GM18526 (cell line): ENCODE measurements at regions not wholly inside any gene's neighbourhood (a gene's known extent, or its start where the extent isn't known, plus 50 kb on each side); places are given as distances from the start of the nearest gene placed in this dataset.

ENCODE experiments used
- POLR2A ChIP-seq: IDR thresholded peaks from 3 replicates; pipeline ENCODE4 v1.6.1; 2011; ENCODE audit not compliant: insufficient read length; ENCODE audit errors: extremely low read depth

- no peak for TF ChIP-seq POLR2A
Measured at GRCh38 chr5:18074961-18075360, 440.7 kb downstream of the TAF11L14 start.

GRCh38 chr5:18078157-18078556, 443.9 kb downstream of the TAF11L14 start:
- TF ChIP-seq POLR2A, result no peak

DNA sequence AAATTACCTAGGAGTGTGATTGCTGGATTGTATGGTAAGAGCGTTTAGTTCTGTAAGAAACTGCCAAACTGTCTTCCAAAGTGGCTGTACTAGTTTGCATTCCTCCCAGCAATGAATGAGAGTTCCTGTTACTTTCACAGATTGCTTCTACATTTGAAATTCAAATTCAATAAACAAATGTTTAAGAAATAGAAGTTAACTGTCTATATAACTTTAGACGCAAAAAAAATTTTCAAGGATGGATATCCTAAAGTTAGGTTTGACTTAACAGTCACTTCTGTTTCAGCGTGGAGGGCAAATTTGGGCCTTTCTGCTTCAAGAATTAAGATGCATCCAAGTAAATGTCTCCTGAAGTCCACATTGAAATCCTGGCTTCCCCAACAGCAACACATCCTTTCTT, 445.6 kb downstream of the TAF11L14 start:
- no peak for TF ChIP-seq POLR2A

DNA sequence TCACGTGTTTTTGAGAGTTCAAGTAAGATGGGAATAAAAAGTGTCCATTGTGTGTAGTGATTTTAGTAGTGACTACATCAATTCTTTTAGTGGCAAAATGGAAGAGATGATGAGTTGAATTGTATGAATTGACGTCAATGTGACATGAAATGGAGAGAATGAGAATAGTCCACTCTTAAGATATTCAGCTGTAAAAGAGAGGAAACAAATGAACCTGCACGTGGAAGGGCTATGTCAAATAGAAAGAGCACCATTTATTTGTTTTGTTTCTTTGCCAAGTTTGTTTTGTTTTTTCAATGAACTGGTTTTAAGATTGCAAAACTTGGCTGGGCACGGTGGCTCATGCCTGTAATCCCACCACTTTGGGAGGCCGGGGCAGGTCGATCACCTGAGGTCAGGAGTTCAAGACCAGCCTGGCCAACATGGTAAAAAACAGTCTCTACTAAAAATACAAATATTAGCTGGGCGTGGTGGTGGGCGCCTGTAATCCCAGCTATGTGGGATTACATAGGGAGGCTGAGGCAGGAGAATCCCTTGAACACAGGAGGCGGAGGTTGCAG, 453.8 kb downstream of the TAF11L14 start:
- TF ChIP-seq POLR2A, result no peak

GRCh38 chr5:18090177-18090576, 455.9 kb downstream of the TAF11L14 start:
- no peak for TF ChIP-seq POLR2A

GRCh38 chr5:18091142-18091541, 456.9 kb downstream of the TAF11L14 start:
- TF ChIP-seq POLR2A, result no peak

GRCh38 chr5:18091758-18092157, 457.5 kb downstream of the TAF11L14 start:
- no peak for TF ChIP-seq POLR2A

GRCh38 chr5:18095061-18095460, 460.8 kb downstream of the TAF11L14 start:
- TF ChIP-seq POLR2A, result no peak

DNA sequence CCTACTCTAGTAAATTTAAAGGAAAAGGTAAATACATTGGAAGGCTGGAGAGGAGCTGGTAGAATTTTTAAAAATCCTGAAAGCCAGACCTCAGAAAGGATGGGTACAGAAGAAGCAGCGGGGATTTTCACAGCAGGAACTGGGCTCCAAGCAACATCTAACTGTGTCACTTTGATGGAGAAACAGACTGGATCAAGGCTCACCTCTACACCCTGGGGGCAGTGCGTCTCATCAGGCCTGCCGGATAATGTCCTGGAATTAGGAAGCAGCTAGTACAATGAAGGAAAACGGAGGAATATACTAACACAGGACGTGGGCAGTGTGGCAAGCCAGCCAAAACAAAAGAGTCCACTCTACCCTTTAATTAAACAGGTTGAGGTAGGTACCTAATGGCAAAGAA, 463.6 kb downstream of the TAF11L14 start:
- no peak for TF ChIP-seq POLR2A

DNA sequence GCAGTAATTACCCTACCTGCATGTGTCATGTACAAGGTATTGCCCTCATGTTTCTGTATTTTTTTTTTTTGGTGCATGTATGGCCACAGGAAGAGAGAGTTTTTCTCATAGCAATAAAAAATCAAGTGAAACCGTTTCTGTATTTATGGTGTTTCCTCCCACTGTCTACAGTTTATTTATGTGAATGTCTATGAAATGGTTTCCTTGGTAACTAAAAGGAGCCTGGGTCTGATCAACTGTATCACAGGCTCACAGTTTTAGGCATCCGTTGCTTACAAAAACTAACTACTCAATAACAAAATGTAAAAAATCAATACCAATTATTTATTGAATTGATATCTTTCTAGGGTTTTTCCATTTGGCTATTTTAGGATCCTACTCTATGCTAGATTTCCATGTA, 464.4 kb downstream of the TAF11L14 start:
- no peak for TF ChIP-seq POLR2A

GRCh38 chr5:18099261-18099660, 465.0 kb downstream of the TAF11L14 start:
- TF ChIP-seq POLR2A, result no peak

- no peak for TF ChIP-seq POLR2A
Measured at GRCh38 chr5:18101532-18101931, 467.3 kb downstream of the TAF11L14 start.

- no peak for TF ChIP-seq POLR2A
Measured at GRCh38 chr5:18102733-18103132, 468.5 kb downstream of the TAF11L14 start.

DNA sequence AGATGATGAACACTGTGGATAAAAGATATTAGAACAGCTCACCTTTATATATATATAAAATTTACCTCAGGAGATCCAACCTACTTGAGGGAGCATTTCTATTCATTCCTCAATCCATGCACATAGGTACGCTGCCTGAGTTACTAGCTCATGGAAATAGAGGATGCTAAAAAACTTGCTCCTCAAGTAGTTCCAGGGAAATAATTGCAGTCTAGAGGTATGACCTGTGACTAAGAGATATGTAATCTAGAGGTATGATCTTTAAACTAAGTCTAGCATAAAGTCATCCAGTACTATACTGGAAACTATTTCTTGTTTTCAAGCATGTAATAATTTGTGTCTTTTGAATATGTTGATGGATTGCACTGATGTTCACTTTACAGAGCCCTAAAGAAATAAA, 471.2 kb downstream of the TAF11L14 start:
- no peak for TF ChIP-seq POLR2A

DNA sequence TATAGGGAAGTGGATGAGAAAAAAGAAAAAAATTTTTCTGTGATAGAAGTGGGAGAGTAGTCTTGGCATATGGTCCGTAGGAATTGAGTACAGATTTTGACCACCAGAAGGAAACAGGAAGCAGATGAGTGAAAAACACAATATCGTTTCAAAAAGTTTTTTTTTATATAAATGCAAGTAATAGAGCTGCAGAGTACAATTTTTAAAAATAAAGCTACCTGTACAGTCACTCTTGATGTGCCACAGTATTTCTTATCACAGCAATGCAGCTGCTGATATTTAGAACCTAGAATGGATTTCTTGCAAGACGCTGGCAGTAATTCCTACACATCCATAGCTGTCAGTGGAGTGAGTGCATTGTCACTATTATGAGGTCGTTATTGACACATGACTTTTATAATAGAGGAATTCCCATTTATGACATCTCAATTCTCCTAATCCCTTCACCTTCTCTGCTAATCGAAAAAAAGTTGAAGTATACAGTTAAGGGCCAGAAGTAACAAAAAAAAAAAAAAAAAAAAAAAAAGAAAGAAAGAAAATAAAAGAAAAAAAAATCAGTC, 477.7 kb downstream of the TAF11L14 start:
- no peak for TF ChIP-seq POLR2A

DNA sequence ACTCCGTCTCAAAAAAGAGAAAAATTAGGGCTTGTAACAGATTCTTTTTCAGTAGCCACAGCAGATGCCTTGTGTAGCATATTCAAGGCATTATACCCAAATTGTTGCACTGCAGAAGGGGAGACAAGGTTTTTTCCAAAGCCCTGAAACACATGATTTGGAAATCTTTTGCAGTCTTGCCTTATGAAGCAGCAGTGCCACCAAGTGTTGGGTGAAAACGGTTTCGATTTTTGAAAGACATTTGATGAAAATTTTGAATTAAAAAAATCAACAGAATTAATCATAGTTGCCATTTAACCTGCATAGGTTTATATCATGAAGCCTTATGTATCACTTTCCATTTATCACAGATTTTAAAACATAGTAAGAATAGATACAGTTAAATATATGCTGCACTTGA, 479.5 kb downstream of the TAF11L14 start:
- TF ChIP-seq POLR2A, result no peak

- no peak for TF ChIP-seq POLR2A
Measured at GRCh38 chr5:18114151-18114757, 480.0 kb downstream of the TAF11L14 start.

- no peak for TF ChIP-seq POLR2A
Measured at GRCh38 chr5:18117968-18118367, 483.7 kb downstream of the TAF11L14 start.
